IPS-NIHi11 (cell line): ENCODE measurements at regions not wholly inside any gene's neighbourhood (a gene's known extent, or its start where the extent isn't known, plus 50 kb on each side); places are given as distances from the start of the nearest gene placed in this dataset.
"Not testable (repeated sequence)": the region's sequence is repeated elsewhere in the genome, so short reads cannot be mapped to it uniquely, and the experiment has no call there.

Source experiments
- DNase-seq: peaks from one replicate; pipeline ENCODE4 v3.0.0; 2012; ENCODE audit warnings: mixed read lengths, low spot score

DNA sequence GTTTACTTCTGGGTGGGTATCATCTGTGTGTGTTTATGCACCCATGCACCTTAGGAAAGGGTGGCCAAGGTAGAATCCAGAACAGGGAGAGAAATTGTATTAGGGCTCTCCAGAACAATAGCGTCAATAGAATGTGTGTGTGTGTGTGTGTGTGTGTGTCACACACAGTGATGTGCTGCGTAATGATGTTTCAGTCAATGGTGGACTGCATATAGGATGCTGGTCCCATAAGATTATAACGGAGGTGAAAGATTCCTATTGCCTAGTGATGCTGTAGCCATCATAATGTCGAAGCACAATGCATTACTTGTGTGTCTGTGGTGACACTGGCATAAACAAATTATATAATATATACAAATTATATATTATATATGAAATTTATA lies 69.3 kb upstream of the PRR23C start:
- no peak for DNase-seq

DNA sequence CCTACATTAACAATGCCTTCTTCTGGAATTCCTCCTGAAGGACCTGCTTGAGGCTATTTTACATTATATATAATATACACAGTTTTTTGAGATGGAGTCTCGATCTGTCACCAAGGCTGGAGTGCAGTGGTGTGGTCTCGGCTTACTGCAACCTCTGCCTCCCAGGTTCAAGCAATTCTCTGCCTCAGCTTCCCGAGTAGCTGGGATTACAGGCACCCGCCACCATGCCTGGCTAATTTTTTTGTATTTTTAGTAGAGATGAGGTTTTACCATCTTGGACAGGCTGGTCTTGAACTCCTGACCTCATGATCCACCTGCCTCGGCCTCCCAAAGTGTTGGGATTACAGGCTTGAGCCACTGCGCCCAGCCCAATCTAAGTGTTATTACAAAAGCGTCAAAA lies 71.9 kb upstream of the PRR23C start:
- not testable (repeated sequence) for DNase-seq

DNA sequence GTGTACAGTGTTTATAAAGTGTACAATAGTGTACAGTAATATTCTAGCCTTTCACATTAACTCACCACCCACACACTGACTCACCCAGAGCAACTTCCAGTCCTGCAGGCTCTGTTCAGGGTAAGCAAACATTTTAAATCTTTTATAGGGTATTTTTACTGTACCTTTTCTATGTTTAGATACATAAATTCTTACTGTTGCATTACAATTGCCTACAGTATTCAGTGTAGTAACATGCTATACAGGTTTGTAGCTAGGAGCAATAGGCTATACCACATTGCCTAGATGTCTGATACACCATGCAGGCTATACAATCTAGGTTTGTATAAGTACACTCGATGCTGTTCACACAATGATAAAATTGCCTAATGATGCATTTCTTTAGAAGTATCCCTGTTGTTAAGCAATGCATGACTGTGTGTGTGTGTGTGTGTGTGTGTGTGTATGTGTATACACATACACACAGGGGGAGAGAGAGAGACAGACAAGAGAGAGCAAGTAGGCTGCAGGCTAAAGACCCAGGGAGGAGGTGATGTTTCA lies 72.5 kb upstream of the PRR23C start:
- DNase-seq: no peak

- no peak for DNase-seq
These were observed 73.4 kb upstream of the PRR23C start for GRCh38 chr3:139117883-139118760.

DNA sequence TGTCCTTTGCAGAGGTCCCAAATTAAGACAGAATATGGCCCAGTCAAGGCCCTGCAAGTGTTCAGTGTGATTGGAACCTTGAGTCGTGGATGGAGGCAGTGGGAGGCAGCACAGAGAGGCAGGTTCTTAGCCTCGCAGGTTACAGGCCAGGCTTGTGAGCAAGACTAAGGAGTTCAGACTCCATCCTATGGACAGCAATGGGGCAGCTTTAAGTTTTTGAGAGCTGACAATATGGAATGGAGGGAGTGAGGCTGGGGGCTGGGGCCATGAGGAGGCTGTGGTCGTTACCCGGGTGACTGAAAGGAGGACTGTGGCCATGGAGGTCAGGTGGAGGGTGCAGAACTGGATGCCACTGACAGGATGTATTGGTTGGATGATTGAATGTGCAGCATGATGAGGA lies 74.1 kb upstream of the PRR23C start:
- DNase-seq: no peak

GRCh38 chr3:139119331-139120025 lies 74.8 kb upstream of the PRR23C start:
- DNase-seq: no peak

- DNase-seq: peak; percentile 39
These were observed 75.7 kb upstream of the PRR23C start for GRCh38 chr3:139120086-139121056.

- no peak for DNase-seq
These were observed 77.0 kb upstream of the PRR23C start for GRCh38 chr3:139121513-139122220.

DNA sequence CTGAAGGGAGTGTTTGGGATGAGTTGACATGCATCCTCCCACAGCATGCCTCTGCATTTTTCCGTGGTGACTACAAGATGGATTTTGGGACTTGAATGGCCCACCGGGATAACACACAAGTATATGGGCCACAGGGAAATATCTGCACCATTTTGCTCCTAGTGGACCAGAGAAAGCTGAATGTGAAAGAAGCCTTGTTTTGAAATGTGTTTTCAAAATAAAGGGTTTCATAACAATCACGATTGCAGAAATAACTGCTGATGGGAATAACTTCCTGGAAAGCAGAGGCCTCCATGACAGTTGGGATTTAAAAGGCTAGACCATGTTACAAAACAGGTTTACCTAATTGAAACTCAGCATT lies 77.5 kb upstream of the PRR23C start:
- no peak for DNase-seq

GRCh38 chr3:139122612-139123011 lies 77.9 kb upstream of the PRR23C start:
- DNase-seq: no peak

GRCh38 chr3:139123377-139124095 lies 78.8 kb upstream of the PRR23C start:
- no peak for DNase-seq

DNA sequence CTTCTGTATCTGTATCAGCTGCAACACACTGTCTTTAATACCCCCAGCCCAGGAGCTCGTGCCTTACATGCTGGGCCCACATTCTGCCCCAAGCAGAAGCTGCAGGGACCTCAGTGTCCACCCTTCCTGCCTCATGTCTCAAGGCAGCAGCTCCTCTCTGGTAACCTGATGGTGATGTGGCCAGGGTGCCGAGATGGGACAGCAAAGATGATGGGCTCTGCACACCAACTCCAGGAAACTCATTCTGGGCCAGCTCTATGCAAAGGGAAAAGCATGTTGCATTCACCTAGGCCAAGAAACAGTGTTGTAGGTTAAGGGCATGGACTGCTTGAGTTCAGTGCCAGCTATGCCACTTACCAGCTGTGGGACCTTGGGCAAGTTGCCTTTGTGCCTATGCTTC lies 79.5 kb upstream of the PRR23C start:
- DNase-seq: no peak

DNA sequence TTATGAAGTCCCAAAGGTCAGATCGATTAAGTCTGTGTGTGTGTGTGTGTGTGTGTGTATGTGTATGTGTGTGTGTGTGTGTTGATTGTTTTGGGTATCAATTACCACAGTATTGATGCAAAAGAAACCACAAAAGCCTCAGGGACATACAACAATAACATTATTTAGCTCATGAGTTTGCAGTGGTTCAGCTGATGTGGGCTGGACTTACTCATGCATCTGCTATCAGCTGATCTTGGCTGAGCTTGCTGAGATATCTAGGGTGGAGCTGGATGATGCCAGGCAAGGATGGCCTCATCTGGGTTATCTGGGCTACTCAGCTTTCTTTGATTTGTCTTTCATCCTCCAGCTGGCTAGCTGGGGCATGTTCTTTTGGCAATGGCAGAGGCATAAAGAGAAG lies 82.4 kb upstream of the PRR23C start:
- DNase-seq: no peak

DNA sequence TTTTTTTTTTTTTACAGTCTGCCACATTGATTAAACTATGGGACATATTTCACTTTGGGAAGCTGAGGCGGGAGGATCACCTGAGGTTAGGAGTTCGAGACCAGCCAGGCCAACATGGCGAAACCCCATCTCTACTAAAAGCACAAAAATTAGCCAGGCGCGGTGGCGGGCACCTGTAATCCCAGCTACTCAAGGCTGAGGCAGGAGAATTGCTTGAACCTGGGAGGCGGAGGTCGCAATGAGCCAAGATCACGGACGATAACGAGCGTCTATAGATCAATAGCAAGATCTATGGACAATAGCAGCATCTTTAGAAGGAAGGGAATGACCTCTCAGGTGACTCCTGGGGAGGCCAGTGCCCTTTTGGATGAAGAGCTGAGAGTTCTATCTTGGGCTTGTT lies 82.9 kb upstream of the PRR23C start:
- not testable (repeated sequence) for DNase-seq

GRCh38 chr3:139128803-139129202 lies 84.1 kb upstream of the PRR23C start:
- DNase-seq: no peak

DNA sequence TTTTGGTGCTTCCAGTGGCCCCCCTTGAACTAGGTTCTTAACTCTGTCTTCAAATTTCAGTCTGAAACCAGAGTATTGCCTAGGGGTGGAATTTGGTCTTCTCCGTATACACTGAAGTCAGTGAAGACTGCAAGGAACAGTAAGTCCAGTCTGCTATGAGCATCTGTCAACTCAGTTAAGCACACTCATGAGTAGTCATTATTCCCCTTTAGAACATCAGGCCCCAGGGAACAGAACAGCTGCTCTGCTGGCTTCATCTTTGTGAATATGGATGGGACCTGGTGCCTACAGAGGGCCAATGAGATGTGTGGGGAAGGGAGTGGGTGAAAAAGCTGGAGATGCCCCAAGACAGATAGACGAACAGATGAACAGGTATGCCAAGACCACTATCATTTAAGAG lies 85.2 kb upstream of the PRR23C start:
- no peak for DNase-seq

- DNase-seq: no peak
These were observed 85.9 kb upstream of the PRR23C start for GRCh38 chr3:139130390-139131140.

DNA sequence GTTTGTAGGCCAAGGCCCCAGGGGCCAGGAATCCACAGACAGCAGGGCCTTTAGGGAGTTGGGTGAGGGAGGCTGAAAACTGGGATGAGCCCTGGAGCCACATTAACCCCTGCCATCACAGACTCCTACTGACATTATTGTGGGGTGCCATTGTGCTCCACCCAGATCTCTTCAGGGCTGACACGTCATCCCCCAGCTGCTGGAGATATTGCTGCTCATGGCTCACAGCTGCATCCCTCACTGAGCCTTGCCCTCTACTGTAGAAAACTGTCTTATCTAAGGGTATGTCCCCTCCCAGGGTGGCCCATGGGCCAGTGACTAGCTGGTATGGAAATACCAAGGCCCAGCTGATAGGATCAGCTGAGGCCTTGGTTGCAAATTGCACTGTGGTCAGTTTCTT lies 87.3 kb upstream of the PRR23C start:
- no peak for DNase-seq

- DNase-seq: no peak
These were observed 88.3 kb upstream of the PRR23C start for GRCh38 chr3:139132976-139133375.
